ENCODE measurements at regions not wholly inside any gene's neighbourhood (a gene's known extent, or its start where the extent isn't known, plus 50 kb on each side); places are given as distances from the start of the nearest gene placed in this dataset.

- peak; percentile 60 for DNase-seq
- TF ChIP-seq CTCF (IDR thresholded peaks at IDR 0.05 in 8 of 11, conservative IDR thresholded peaks at IDR 0.05 in 3 of 11) (no peak), POLR2AphosphoS5 (IDR thresholded peaks at IDR 0.05) (no peak), POLR2A (IDR thresholded peaks at IDR 0.05) (no peak)
- Histone ChIP-seq H3K36me3 (no peaks in the 10 kb centered on the region), H3K9me3 (no peaks in the 10 kb centered on the region), H3K4me3 (no peak overlapping the region), H3K4me1 (no peaks in the 10 kb centered on the region), H3K27ac (no peak overlapping the region), H3K27me3 (replicated peaks in 1 of 7) (peaks cover 0 to 46% (median 0%) of the 10 kb centered on the region in 7 donors)
- intact Hi-C loops (cut with DNase I; ENCODE audit: low total_unique reads): no loop called here
- 79 to 90% (median 87%) methylated on average over 8 to 20 of the region's 20 CpGs for WGBS, 5 donors
These were observed 674.5 kb downstream of the BRD1 start for GRCh38 chr22:49152939-49153770.

DNA sequence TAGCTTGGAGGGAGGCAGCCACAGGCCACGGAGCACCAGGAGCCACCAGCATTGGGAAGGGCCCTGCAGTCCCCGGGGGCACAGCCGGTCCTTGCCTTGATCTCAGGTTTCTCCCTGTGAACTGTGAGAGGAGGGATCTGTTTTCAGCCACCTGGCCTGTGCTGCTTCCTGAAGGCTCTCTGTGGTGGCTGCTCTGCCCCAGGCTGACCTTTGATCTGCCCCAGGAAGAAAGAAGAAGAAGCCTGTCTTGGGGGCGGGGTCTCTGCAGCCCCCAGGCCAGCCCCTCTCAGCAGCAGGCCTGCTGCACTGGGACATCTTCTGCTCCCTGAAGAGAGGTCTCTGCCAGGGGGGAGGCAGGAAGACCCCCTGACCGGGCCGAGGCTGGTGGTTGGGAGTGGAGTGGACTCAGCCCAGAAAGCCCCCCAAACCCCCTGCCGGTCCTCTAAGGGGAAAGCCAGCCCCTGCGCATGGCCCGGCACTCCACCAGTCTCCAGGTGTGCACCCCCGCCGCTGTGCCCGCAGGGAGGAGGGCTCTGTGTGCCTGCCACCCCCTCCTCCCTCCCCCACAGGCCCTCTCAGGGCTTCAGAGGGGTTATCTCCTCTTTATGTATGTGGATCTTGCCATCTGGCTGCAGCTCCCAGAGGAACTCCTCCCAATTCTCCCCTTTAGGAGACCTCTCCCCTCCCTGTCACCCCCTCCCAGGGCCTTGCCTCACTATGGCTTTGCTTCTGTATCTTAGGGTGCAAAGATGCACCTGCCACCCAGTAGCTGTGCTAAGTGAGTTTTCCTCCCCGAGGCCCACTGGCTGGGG is 675.3 kb downstream of the BRD1 start:
- intact Hi-C loops (cut with DNase I; ENCODE audit: low total_unique reads): no loop called here
- no peak overlapping the region for H3K27ac ChIP-seq
- peaks cover 0 to 53% (median 0%) of the 10 kb centered on the region in 7 donors for H3K27me3 ChIP-seq (replicated peaks in 1 of 7)
- no peak overlapping the region for H3K4me3 ChIP-seq
- TF ChIP-seq CTCF (IDR thresholded peaks at IDR 0.05 in 8 of 11, conservative IDR thresholded peaks at IDR 0.05 in 3 of 11) (no peak), POLR2AphosphoS5 (IDR thresholded peaks at IDR 0.05) (no peak), POLR2A (IDR thresholded peaks at IDR 0.05) (no peak)
- H3K9me3 ChIP-seq: no peaks in the 10 kb centered on the region
- peak; percentile 41 for DNase-seq
- no peaks in the 10 kb centered on the region for H3K4me1 ChIP-seq
- H3K36me3 ChIP-seq: no peaks in the 10 kb centered on the region
- 26 to 40% (median 40%) methylated on average over 6 to 13 of the region's 13 CpGs for WGBS, 5 donors

GRCh38 chr22:49151256-49152126 is 676.2 kb downstream of the BRD1 start:
- peak; percentile 56 for DNase-seq
- no peak overlapping the region for H3K27ac ChIP-seq
- TF ChIP-seq CTCF (IDR thresholded peaks at IDR 0.05 in 8 of 11, conservative IDR thresholded peaks at IDR 0.05 in 3 of 11) (no peak), POLR2AphosphoS5 (IDR thresholded peaks at IDR 0.05) (no peak), POLR2A (IDR thresholded peaks at IDR 0.05) (no peak)
- intact Hi-C loops (cut with DNase I; ENCODE audit: low total_unique reads): no loop called here
- H3K36me3 ChIP-seq: no peaks in the 10 kb centered on the region
- H3K9me3 ChIP-seq: no peaks in the 10 kb centered on the region
- peaks cover 0 to 62% (median 0%) of the 10 kb centered on the region in 7 donors for H3K27me3 ChIP-seq (replicated peaks in 1 of 7)
- no peak overlapping the region for H3K4me3 ChIP-seq
- 63 to 74% (median 70%) methylated on average over 20 to 24 of the region's 24 CpGs for WGBS, 5 donors
- no peaks in the 10 kb centered on the region for H3K4me1 ChIP-seq

All from spleen (tissue), 11 donors.